Parathyroid adenoma (tissue), 2 donors: ENCODE measurements at regions not wholly inside any gene's neighbourhood (a gene's known extent, or its start where the extent isn't known, plus 50 kb on each side); places are given as distances from the start of the nearest gene placed in this dataset.

Experiments used
- H2AFZ ChIP-seq: fragments of 300-600 bp; sonication (generic); one replicate; pipeline ENCODE4 v1.7.0; 2017; ENCODE audit warnings: antibody characterized with exemption, mild to moderate bottlenecking
- H3K27ac ChIP-seq: fragments of 300-600 bp; sonication (generic); one replicate; pipeline ENCODE4 v1.7.0; 2017
- H3K27me3 ChIP-seq: fragments of 300-600 bp; sonication (generic); one replicate; pipeline ENCODE4 v1.7.0; 2017; ENCODE audit warnings: low read length; ENCODE audit not compliant: control insufficient read depth, insufficient read depth
- H3K36me3 ChIP-seq: fragments of 300-600 bp; sonication (generic); one replicate; pipeline ENCODE4 v1.7.0; 2017; ENCODE audit warnings: low read length; ENCODE audit not compliant: control insufficient read depth, insufficient read depth
- H3K4me1 ChIP-seq: fragments of 300-600 bp; sonication (generic); one replicate; pipeline ENCODE4 v1.7.0; 2017; ENCODE audit warnings: control low read depth
- H3K4me2 ChIP-seq: fragments of 300-600 bp; sonication (generic); one replicate; pipeline ENCODE4 v1.7.0; 2017; ENCODE audit warnings: low read length
- H3K4me3 ChIP-seq: fragments of 300-600 bp; sonication (generic); one replicate; pipeline ENCODE4 v1.7.0; 2017; ENCODE audit warnings: low read depth, low read length
- H3K79me2 ChIP-seq: fragments of 300-600 bp; sonication (generic); one replicate; pipeline ENCODE4 v1.7.0; 2017; ENCODE audit warnings: control low read depth
- H3K9ac ChIP-seq: fragments of 300-600 bp; sonication (generic); one replicate; pipeline ENCODE4 v1.7.0; 2017; ENCODE audit warnings: mild to moderate bottlenecking
- H3K9me3 ChIP-seq: fragments of 300-600 bp; sonication (generic); one replicate; pipeline ENCODE4 v1.7.0; 2017; ENCODE audit warnings: low read length; ENCODE audit not compliant: control insufficient read depth
- CTCF ChIP-seq: fragments of 300-600 bp; sonication (generic); IDR thresholded peaks from one replicate; pipeline ENCODE4 v1.7.0; 2017; ENCODE audit warnings: antibody characterized with exemption, mild to moderate bottlenecking
- donor health status: primary hyperparathyroidism.

- no peaks in the 10 kb centered on the region for H3K36me3 ChIP-seq
- no peak overlapping the region for H3K9ac ChIP-seq
- no peaks in the 10 kb centered on the region for H3K27me3 ChIP-seq
- H3K4me2 ChIP-seq = no peak overlapping the region
- no peaks in the 10 kb centered on the region for H3K9me3 ChIP-seq
- no peaks in the 10 kb centered on the region for H3K79me2 ChIP-seq
- H3K4me1 ChIP-seq = no peaks in the 10 kb centered on the region
- no peak overlapping the region for H3K27ac ChIP-seq
- no peak overlapping the region for H2AFZ ChIP-seq
- no peak overlapping the region for H3K4me3 ChIP-seq
- no peak for TF ChIP-seq CTCF
Observed at GRCh38 chr6:17182961-17183360, 81.1 kb downstream of the STMND1 start.

GRCh38 chr6:17186925-17187324 lies 85.1 kb downstream of the STMND1 start:
- H2AFZ ChIP-seq = no peak overlapping the region

GRCh38 chr6:17193106-17193775 lies 87.9 kb upstream of the RBM24 start:
- no peak overlapping the region for H3K9ac ChIP-seq
- no peaks in the 10 kb centered on the region for H3K4me1 ChIP-seq
- H3K4me2 ChIP-seq = no peak overlapping the region
- H3K27me3 ChIP-seq = no peaks in the 10 kb centered on the region
- no peak overlapping the region for H3K27ac ChIP-seq
- H3K4me3 ChIP-seq = no peak overlapping the region
- H3K9me3 ChIP-seq = no peaks in the 10 kb centered on the region
- H2AFZ ChIP-seq = no peak overlapping the region
- no peaks in the 10 kb centered on the region for H3K36me3 ChIP-seq
- no peak for TF ChIP-seq CTCF
- H3K79me2 ChIP-seq = no peaks in the 10 kb centered on the region

More at GRCh38 chr6:17186925-17187324, 85.1 kb downstream of the STMND1 start:
- Histone ChIP-seq H3K9ac (no peak overlapping the region), H3K4me1 (no peaks in the 10 kb centered on the region), H3K27ac (no peak overlapping the region), H3K4me3 (no peak overlapping the region), H3K9me3 (no peaks in the 10 kb centered on the region), H3K4me2 (no peak overlapping the region), H3K27me3 (no peaks in the 10 kb centered on the region), H3K79me2 (no peaks in the 10 kb centered on the region), H3K36me3 (no peaks in the 10 kb centered on the region)
- no peak for TF ChIP-seq CTCF

- no peaks in the 10 kb centered on the region for H3K4me1 ChIP-seq
- no peaks in the 10 kb centered on the region for H3K36me3 ChIP-seq
- no peak overlapping the region for H3K4me2 ChIP-seq
- H3K27me3 ChIP-seq = no peaks in the 10 kb centered on the region
- H3K9ac ChIP-seq = no peak overlapping the region
- H3K4me3 ChIP-seq = no peak overlapping the region
- no peaks in the 10 kb centered on the region for H3K79me2 ChIP-seq
- no peak overlapping the region for H2AFZ ChIP-seq
- no peak for TF ChIP-seq CTCF
- no peaks in the 10 kb centered on the region for H3K9me3 ChIP-seq
- H3K27ac ChIP-seq = no peak overlapping the region
Observed at GRCh38 chr6:17197607-17198006, 83.6 kb upstream of the RBM24 start.

- no peaks in the 10 kb centered on the region for H3K4me1 ChIP-seq
- H3K9ac ChIP-seq = no peak overlapping the region
- no peaks in the 10 kb centered on the region for H3K27me3 ChIP-seq
- no peaks in the 10 kb centered on the region for H3K36me3 ChIP-seq
- no peak overlapping the region for H2AFZ ChIP-seq
- H3K79me2 ChIP-seq = no peaks in the 10 kb centered on the region
- H3K27ac ChIP-seq = no peak overlapping the region
- H3K9me3 ChIP-seq = no peaks in the 10 kb centered on the region
- TF ChIP-seq CTCF = no peak
- H3K4me2 ChIP-seq = no peak overlapping the region
- H3K4me3 ChIP-seq = no peak overlapping the region
Observed at GRCh38 chr6:17200395-17200794, 80.8 kb upstream of the RBM24 start.
